SK-N-SH (cell line): ENCODE measurements at regions not wholly inside any gene's neighbourhood (a gene's known extent, or its start where the extent isn't known, plus 50 kb on each side); places are given as distances from the start of the nearest gene placed in this dataset.

Source experiments
- CTCF ChIA-PET: fragments of 300-600, 350-600 bp; formaldehyde crosslinking; extraction: SDS; loops from one replicate; lab custom pipeline; 2021; lab: Yijun Ruan, JAX
- POLR2A ChIA-PET: fragments of 350-600 bp; sonication (Branson Sonifier 250); formaldehyde crosslinking; extraction: SDS; loops from one replicate; lab custom pipeline; 2020; ENCODE audit warnings: antibody characterized with exemption, inconsistent platforms; lab: Yijun Ruan, JAX
- DNase-seq: peaks from one replicate; pipeline ENCODE4 v3.0.0; 2012
- H2AFZ ChIP-seq: fragments of 200-600 bp; sonication (generic); 2 replicates; pipeline ENCODE4 v1.8.1; 2016; ENCODE audit warnings: antibody characterized with exemption, mild to moderate bottlenecking, low read depth
- H3F3A ChIP-seq: fragments of 200-600 bp; sonication (generic); replicated peaks from 2 replicates; pipeline ENCODE3; 2016; ENCODE audit warnings: antibody characterized with exemption, mild to moderate bottlenecking; ENCODE audit not compliant: insufficient read depth
- H3K27ac ChIP-seq, 2 experiments: fragments of 200-500 bp in 1 of 2; fragments of 200-600 bp in 1 of 2; sonication (Bioruptor generic) in 1 of 2; sonication (generic), shearing (Covaris generic) in 1 of 2; 2 replicates each; pipeline versions ENCODE4 v1.5.1 to v1.6.1; 2014 to 2016; ENCODE audit warnings: low read depth in 2 of 2, inconsistent platforms in 1 of 2, low read length in 1 of 2, mild to moderate bottlenecking in 1 of 2, mixed read lengths in 1 of 2
- H3K27me3 ChIP-seq: fragments of 200-600 bp; sonication (generic), shearing (Covaris generic); 2 replicates; pipeline ENCODE4 v1.6.1; 2016; ENCODE audit warnings: mixed run types; ENCODE audit not compliant: insufficient read depth
- H3K36me3 ChIP-seq, 2 experiments: fragments of 200-500 bp in 1 of 2; fragments of 200-600 bp in 1 of 2; sonication (Bioruptor generic) in 1 of 2; sonication (generic) in 1 of 2; replicated peaks in 1 of 2; 2 replicates each; pipeline versions ENCODE3 to v1.5.1; 2014 to 2016; ENCODE audit warnings: low read length in 1 of 2, mild to moderate bottlenecking in 1 of 2; ENCODE audit not compliant: insufficient read depth in 2 of 2, control insufficient read depth in 1 of 2
- H3K4me1 ChIP-seq, 2 experiments: fragments of 200-500 bp in 1 of 2; fragments of 200-600 bp in 1 of 2; sonication (Bioruptor generic) in 1 of 2; sonication (generic), shearing (Covaris generic) in 1 of 2; 2 replicates each; pipeline versions ENCODE4 v1.5.1 to v1.6.1; 2014 to 2016; ENCODE audit warnings: low read depth in 1 of 2, low read length in 1 of 2, mixed run types in 1 of 2; ENCODE audit not compliant: insufficient read depth in 2 of 2, control insufficient read depth in 1 of 2
- H3K4me2 ChIP-seq: fragments of 200-600 bp; sonication (generic), shearing (Covaris generic); 2 replicates; pipeline ENCODE4 v1.6.1; 2017; ENCODE audit warnings: mixed run types
- H3K4me3 ChIP-seq, 2 experiments: fragments of 200-500 bp in 1 of 2; fragments of 200-600 bp in 1 of 2; sonication (Bioruptor generic) in 1 of 2; sonication (generic), shearing (Covaris generic) in 1 of 2; 2 replicates each; pipeline versions ENCODE4 v1.5.1 to v1.8.1; 2014 to 2016; ENCODE audit warnings: low read depth in 2 of 2, inconsistent platforms in 1 of 2, low read length in 1 of 2, mild to moderate bottlenecking in 1 of 2, mixed read lengths in 1 of 2, moderate library complexity in 1 of 2
- H3K79me2 ChIP-seq: fragments of 200-600 bp; sonication (generic); 2 replicates; pipeline ENCODE4 v1.8.1; 2017; ENCODE audit warnings: mild to moderate bottlenecking; ENCODE audit not compliant: insufficient read depth
- H3K9ac ChIP-seq: fragments of 200-600 bp; sonication (generic); 2 replicates; pipeline ENCODE4 v1.6.1; 2017; ENCODE audit warnings: mixed run types
- H3K9me2 ChIP-seq: fragments of 200-600 bp; sonication (generic); 2 replicates; pipeline ENCODE4 v1.6.1; 2017; ENCODE audit warnings: mixed run types
- H3K9me3 ChIP-seq: fragments of 200-600 bp; sonication (generic); 2 replicates; pipeline ENCODE4 v1.6.1; 2017; ENCODE audit warnings: mixed run types, mild to moderate bottlenecking, moderate library complexity
- H4K20me1 ChIP-seq: fragments of 200-600 bp; sonication (generic); 2 replicates; pipeline ENCODE4 v1.6.1; 2017; ENCODE audit warnings: mild to moderate bottlenecking, mixed run types; ENCODE audit not compliant: insufficient read depth
- EP300 ChIP-seq, 2 experiments: IDR thresholded peaks; 2 replicates each; pipeline versions ENCODE4 v1.4.0 to v1.6.1; 2012; ENCODE audit warnings: borderline replicate concordance in 1 of 2, low read depth in 1 of 2, low read length in 1 of 2
- EZH2phosphoT487 ChIP-seq: fragments of 200-600 bp; sonication (generic); IDR thresholded peaks from 2 replicates; pipeline ENCODE4 v1.6.1; 2017; ENCODE audit warnings: low read depth, mixed run types, mild to moderate bottlenecking, antibody characterized with exemption, moderate library complexity, borderline replicate concordance
- FOSL2 ChIP-seq: IDR thresholded peaks from 2 replicates; pipeline ENCODE4 v1.4.0; 2012; ENCODE audit warnings: low read depth, mild to moderate bottlenecking, moderate library complexity, borderline replicate concordance
- FOXM1 ChIP-seq: IDR thresholded peaks from 2 replicates; pipeline ENCODE4 v1.4.0; 2012; ENCODE audit warnings: low read depth, mild to moderate bottlenecking
- GABPA ChIP-seq: IDR thresholded peaks from 2 replicates; pipeline ENCODE4 v1.4.0; 2012; ENCODE audit warnings: low read depth, mild to moderate bottlenecking
- PBX3 ChIP-seq: IDR thresholded peaks from 2 replicates; pipeline ENCODE4; 2012
- RAD21 ChIP-seq: IDR thresholded peaks from 2 replicates; pipeline ENCODE4 v1.6.1; 2012; ENCODE audit warnings: mild to moderate bottlenecking, low read length
- RCOR1 ChIP-seq: fragments of 150-350 bp; IDR thresholded peaks from 2 replicates; pipeline ENCODE4 v1.6.1; 2017; ENCODE audit warnings: antibody characterized with exemption, low read length
- SMC3 ChIP-seq: IDR thresholded peaks from 2 replicates; pipeline ENCODE4 v1.6.1; 2012; ENCODE audit warnings: low read depth, low read length, improper control_type of control experiment
- TAF1 ChIP-seq: IDR thresholded peaks from 2 replicates; pipeline ENCODE4 v1.6.1; 2012; ENCODE audit warnings: low read depth, mild to moderate bottlenecking, low read length, moderate library complexity, borderline replicate concordance
- TCF12 ChIP-seq: IDR thresholded peaks from 2 replicates; pipeline ENCODE4 v1.4.0; 2012
- USF1 ChIP-seq: IDR thresholded peaks from 2 replicates; pipeline ENCODE4 v1.4.0; 2012; ENCODE audit warnings: low read depth, borderline replicate concordance
- ZBTB33 ChIP-seq: IDR thresholded peaks from 2 replicates; pipeline ENCODE4 v1.4.0; 2012; ENCODE audit warnings: low read depth, borderline replicate concordance
- WGBS: methylation state at CpG from one replicate; pipeline ENCODE4 v1.1.6; 2017; ENCODE audit warnings: low lambda C conversion rate; 5-methylcytosine and 5-hydroxymethylcytosine counted together
- TF ChIP-seq, protein P1 (sequence below): fragments of 150-350 bp; IDR thresholded peaks from 2 replicates; pipeline ENCODE4 v1.6.1; 2017; ENCODE audit warnings: antibody characterized with exemption, low read length, low read depth, borderline replicate concordance
- TF ChIP-seq, protein P2 (sequence below): IDR thresholded peaks from 2 replicates; pipeline ENCODE4 v1.4.0; 2012; ENCODE audit warnings: low read depth
- TF ChIP-seq, protein P3 (sequence below): fragments of 200-600 bp; sonication (generic); IDR thresholded peaks from 2 replicates; pipeline ENCODE4 v1.6.1; 2017; ENCODE audit warnings: antibody characterized with exemption, mild to moderate bottlenecking, moderate library complexity

DNA sequence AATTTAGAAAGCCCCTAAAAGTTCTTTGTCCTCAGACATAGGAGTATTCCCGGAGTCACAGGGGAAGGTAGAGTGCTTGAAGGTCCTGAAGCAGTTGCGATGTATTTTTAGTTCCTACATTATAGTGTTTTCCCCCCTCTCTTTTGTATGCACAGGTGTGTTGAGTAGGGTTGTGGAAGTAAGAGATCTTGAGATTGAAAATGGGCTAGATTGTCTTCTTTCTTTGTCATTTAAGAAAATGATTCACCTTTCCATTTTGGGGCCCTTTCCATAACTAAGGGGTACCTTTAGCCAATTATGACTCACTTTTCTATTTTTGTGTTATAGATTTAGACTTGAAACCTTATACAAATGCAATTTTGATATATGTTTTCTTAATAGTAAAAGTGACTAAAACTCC is 75.8 kb upstream of the AFF2 start:
- Histone ChIP-seq H3K4me1 (no peaks in the 10 kb centered on the region), H3K9me3 (no peaks in the 10 kb centered on the region), H3K4me3 (no peak overlapping the region), H3K9ac (no peak overlapping the region), H3F3A (no peaks in the 10 kb centered on the region), H3K27me3 (no peaks in the 10 kb centered on the region), H3K9me2 (no peaks in the 10 kb centered on the region), H3K27ac (no peak overlapping the region), H3K4me2 (no peak overlapping the region), H4K20me1 (no peaks in the 10 kb centered on the region), H3K36me3 (no peaks in the 10 kb centered on the region), H3K79me2 (no peaks in the 10 kb centered on the region), H2AFZ (no peak overlapping the region)
- no peak for DNase-seq
- POLR2A ChIA-PET, result no interaction called here
- TF ChIP-seq, protein P1, sequence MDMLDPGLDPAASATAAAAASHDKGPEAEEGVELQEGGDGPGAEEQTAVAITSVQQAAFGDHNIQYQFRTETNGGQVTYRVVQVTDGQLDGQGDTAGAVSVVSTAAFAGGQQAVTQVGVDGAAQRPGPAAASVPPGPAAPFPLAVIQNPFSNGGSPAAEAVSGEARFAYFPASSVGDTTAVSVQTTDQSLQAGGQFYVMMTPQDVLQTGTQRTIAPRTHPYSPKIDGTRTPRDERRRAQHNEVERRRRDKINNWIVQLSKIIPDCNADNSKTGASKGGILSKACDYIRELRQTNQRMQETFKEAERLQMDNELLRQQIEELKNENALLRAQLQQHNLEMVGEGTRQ, result no peak
- no peak for TF ChIP-seq TCF12
- TF ChIP-seq, protein P2, sequence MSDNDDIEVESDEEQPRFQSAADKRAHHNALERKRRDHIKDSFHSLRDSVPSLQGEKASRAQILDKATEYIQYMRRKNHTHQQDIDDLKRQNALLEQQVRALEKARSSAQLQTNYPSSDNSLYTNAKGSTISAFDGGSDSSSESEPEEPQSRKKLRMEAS, result no peak
- TF ChIP-seq, protein P3, sequence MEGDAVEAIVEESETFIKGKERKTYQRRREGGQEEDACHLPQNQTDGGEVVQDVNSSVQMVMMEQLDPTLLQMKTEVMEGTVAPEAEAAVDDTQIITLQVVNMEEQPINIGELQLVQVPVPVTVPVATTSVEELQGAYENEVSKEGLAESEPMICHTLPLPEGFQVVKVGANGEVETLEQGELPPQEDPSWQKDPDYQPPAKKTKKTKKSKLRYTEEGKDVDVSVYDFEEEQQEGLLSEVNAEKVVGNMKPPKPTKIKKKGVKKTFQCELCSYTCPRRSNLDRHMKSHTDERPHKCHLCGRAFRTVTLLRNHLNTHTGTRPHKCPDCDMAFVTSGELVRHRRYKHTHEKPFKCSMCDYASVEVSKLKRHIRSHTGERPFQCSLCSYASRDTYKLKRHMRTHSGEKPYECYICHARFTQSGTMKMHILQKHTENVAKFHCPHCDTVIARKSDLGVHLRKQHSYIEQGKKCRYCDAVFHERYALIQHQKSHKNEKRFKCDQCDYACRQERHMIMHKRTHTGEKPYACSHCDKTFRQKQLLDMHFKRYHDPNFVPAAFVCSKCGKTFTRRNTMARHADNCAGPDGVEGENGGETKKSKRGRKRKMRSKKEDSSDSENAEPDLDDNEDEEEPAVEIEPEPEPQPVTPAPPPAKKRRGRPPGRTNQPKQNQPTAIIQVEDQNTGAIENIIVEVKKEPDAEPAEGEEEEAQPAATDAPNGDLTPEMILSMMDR, result no peak
- TF ChIP-seq EZH2phosphoT487, result no peak
- no peak for TF ChIP-seq ZBTB33
- no peak for TF ChIP-seq RAD21
- TF ChIP-seq PBX3, result no peak
- TF ChIP-seq FOSL2, result no peak
- TF ChIP-seq TAF1, result no peak
- no peak for TF ChIP-seq SMC3
- TF ChIP-seq GABPA, result no peak
- no peak for TF ChIP-seq RCOR1
- TF ChIP-seq USF1, result no peak
- no peak for TF ChIP-seq EP300 (IDR thresholded peaks at IDR 0.05; ENCODE audit: borderline replicate concordance in 1 of 2, low read depth in 1 of 2, low read length in 1 of 2)
- TF ChIP-seq FOXM1, result no peak
- CTCF ChIA-PET, result no interaction called here
- WGBS, result 0% methylated on average over 2 of the region's 2 CpGs
